Middle frontal gyrus (tissue), 1 donor: ENCODE measurements at regions not wholly inside any gene's neighbourhood (a gene's known extent, or its start where the extent isn't known, plus 50 kb on each side); places are given as distances from the start of the nearest gene placed in this dataset.
A peak's percentile ranks its signal among the peaks of the same experiment; 100 is the strongest.

ENCODE experiments used
- DNase-seq: peaks from one replicate; pipeline ENCODE4 v3.0.0-alpha.2; 2015; ENCODE audit warnings: low spot score; ENCODE audit errors: extremely low spot score

DNA sequence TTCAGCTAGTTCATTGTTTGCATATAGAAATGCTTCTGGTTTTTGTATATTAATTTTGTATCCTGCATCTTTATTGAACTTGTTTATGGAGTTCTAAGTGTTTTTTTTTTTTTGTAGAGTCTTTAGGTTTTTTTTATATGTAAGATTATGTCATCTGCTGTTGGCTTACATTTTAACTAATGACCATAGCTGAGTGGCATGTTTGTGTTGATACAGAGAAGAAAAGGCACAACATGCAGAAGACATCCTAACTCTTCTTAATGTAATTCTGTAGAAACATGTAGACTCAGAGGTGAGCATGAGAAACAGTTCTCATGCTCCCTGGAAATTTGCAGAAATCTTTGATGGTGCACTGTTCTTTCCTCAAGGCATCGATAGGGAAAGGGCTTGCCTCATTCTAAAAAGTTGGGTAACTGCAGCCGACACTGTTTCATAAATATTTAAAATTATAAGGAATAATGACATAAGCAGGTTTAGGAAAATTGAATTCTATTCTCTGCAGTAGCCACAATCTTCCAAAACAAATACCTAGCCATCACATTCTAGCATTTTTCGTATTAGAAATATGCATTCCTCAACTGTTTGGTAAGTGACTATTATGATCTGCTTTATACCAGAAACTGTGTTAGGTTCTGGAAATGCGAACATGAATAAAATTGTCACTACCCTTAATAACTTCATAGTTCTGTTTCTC is 499.6 kb upstream of the KCNMB2 start:
- no peak for DNase-seq

DNA sequence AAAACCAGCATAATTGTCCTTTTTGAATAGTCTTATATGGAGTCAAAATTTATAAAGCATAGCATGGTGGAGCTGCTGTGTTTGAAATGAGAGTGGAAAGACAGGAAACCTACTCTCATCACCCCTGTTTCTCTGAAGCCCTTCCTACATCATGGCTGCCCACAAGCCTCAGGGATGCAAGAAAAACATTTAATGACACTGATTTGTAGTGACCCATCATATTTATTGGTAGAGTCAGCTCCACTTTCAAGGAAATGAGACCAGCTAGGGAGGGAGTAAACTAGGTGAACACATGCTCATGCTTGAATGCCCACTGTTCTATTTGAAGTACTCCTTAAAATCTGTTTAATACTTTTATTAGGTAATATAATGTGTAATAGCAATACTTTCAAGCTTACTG is 494.3 kb upstream of the KCNMB2 start:
- no peak for DNase-seq

- DNase-seq: no peak
Observed at GRCh38 chr3:178042376-178042775, 493.9 kb upstream of the KCNMB2 start.

DNA sequence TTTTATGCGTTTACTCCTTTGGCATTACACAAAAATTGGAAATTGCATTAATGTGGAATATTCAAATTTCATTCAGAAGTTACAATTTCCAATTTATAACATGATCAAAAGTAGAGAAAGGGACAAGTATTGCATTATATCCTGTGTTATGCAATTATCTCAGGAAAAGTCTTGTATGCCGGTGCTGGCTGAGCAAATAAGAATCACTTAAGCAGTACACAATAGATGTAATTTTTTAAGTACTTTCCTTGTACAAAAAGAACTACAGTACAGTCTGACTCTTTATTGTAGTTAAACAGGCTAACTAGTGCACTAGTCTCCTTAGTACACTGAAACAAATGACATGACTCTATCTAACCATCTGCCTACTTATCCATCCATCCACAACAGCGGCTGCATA is 493.2 kb upstream of the KCNMB2 start:
- no peak for DNase-seq

GRCh38 chr3:178044320-178044719 is 491.9 kb upstream of the KCNMB2 start:
- no peak for DNase-seq

- no peak for DNase-seq
Observed at GRCh38 chr3:178047496-178047895, 488.7 kb upstream of the KCNMB2 start.

GRCh38 chr3:178048768-178049167 is 487.5 kb upstream of the KCNMB2 start:
- no peak for DNase-seq

DNA sequence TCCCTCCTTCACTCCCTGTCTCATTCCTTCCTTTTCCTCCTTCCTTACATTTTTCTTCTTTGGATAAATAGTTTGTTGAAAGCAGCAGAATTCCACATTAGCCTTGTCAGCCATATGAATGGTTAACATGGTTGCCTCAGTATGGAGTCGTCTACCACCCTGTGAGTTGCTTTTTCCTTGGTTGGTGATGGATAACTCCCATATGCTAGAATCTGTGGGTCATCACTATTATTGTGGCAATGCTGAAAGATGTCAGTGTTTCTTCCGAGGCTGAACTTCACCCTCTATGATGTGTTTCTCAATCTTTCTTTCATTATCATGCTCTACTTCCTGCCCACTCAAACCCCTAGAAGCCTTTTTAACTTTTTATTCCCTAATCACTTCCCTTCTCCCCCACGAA is 481.8 kb upstream of the KCNMB2 start:
- no peak for DNase-seq

GRCh38 chr3:178055939-178056338 is 480.3 kb upstream of the KCNMB2 start:
- DNase-seq: no peak

GRCh38 chr3:178056868-178057267 is 479.4 kb upstream of the KCNMB2 start:
- DNase-seq: no peak

DNA sequence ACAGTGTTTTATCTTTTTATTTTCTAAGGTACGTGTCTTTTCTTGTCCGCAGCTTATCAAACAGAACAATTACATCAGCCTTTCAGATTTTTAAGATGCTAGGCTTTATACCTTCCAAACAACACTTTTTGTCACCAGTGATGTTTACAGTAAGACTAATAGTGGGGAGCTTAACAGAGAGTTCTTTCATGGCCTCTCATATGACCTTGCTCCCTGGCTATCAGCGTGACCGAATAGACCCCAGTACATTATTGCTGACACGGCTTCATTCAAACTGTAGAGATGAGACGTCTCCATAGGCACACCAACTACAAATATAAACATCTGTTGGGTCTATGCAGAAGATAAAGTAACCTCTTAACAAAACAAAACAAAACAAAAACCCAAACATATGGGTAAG is 477.6 kb upstream of the KCNMB2 start:
- no peak for DNase-seq

- no peak for DNase-seq
Observed at GRCh38 chr3:178059119-178059518, 477.1 kb upstream of the KCNMB2 start.

- no peak for DNase-seq
Observed at GRCh38 chr3:178059836-178060235, 476.4 kb upstream of the KCNMB2 start.

DNA sequence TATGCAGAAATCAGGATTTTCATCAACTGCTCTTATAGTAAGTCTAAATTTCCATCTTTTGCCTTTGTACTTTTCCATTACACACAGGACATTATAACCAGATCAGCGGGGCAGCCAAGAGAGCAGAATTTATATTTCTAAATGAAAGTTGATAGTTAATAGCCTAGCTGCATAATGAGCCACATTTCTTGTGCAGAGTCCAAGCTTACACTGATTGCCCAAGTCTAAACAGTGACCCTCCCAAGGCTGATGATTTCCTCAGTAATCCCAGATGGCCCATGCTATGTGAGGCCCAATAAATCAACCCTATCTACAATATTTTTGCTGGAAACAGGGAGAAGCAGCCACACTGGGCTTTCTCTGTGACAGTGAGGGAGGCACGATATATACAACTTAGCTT is 475.8 kb upstream of the KCNMB2 start:
- no peak for DNase-seq

DNA sequence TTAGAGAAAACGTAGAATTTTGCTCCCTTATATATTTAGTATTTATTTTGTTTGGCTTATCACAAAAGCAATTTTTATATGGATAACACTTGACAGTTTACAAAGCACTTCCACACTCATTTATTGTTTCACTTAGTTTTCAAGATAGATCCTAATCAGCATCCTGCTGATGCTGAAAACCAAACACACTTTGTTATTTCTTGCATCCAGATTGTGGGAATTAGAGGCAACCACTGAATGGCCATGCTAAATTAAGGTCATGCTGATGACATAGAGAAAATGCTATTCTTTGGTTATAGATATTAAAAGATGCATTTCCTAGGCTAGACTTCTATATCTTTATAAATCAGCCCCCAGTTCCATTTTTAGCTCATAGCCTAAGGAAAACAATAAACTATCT is 474.1 kb upstream of the KCNMB2 start:
- DNase-seq: no peak

GRCh38 chr3:178063461-178063860 is 472.8 kb upstream of the KCNMB2 start:
- no peak for DNase-seq

- no peak for DNase-seq
Observed at GRCh38 chr3:178067721-178068120, 468.5 kb upstream of the KCNMB2 start.

- peak; percentile 32 for DNase-seq
Observed at GRCh38 chr3:178072391-178073305, 463.6 kb upstream of the KCNMB2 start.

- no peak for DNase-seq
Observed at GRCh38 chr3:178073366-178073765, 462.9 kb upstream of the KCNMB2 start.

DNA sequence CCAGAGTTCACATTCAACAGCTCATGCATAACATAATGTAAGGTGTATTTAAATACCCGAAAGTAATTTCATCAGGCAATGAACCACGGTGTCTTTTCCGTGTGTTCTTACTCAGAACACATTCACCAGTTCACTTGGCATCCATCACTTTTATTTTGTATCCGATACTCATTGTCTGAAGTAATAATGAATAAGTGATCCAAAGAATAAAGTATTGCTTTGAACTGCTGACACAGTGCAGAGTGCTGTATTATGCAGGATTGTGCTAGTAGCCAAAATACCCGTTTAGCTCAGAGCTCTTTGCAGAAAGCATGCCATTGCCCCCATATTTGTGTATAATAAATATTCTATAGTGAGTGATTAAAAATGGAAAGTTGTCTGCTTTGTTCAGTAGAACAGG is 460.9 kb upstream of the KCNMB2 start:
- no peak for DNase-seq

- no peak for DNase-seq
Observed at GRCh38 chr3:178078953-178079352, 457.3 kb upstream of the KCNMB2 start.

GRCh38 chr3:178079966-178080365 is 456.3 kb upstream of the KCNMB2 start:
- no peak for DNase-seq
